ENCODE measurements at regions not wholly inside any gene's neighbourhood (a gene's known extent, or its start where the extent isn't known, plus 50 kb on each side); places are given as distances from the start of the nearest gene placed in this dataset.

- no peaks in the 10 kb centered on the region for H3K27me3 ChIP-seq
- TF ChIP-seq POLR2A (IDR thresholded peaks at IDR 0.05) = no peak
- TF ChIP-seq, protein P1, sequence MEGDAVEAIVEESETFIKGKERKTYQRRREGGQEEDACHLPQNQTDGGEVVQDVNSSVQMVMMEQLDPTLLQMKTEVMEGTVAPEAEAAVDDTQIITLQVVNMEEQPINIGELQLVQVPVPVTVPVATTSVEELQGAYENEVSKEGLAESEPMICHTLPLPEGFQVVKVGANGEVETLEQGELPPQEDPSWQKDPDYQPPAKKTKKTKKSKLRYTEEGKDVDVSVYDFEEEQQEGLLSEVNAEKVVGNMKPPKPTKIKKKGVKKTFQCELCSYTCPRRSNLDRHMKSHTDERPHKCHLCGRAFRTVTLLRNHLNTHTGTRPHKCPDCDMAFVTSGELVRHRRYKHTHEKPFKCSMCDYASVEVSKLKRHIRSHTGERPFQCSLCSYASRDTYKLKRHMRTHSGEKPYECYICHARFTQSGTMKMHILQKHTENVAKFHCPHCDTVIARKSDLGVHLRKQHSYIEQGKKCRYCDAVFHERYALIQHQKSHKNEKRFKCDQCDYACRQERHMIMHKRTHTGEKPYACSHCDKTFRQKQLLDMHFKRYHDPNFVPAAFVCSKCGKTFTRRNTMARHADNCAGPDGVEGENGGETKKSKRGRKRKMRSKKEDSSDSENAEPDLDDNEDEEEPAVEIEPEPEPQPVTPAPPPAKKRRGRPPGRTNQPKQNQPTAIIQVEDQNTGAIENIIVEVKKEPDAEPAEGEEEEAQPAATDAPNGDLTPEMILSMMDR (IDR thresholded peaks at IDR 0.05) = no peak
- H3K4me3 ChIP-seq = no peak overlapping the region
- WGBS, 2 donors = 78 to 81% methylated on average over 1 of the region's 1 CpG
- H3K9me3 ChIP-seq = no peaks in the 10 kb centered on the region
- H3K4me1 ChIP-seq = no peaks in the 10 kb centered on the region
- no peak overlapping the region for H3K27ac ChIP-seq
- H3K36me3 ChIP-seq = no peaks in the 10 kb centered on the region
- DNase-seq = no peak
- intact Hi-C loops (cut with DNase I) = no loop called here
Measured at GRCh38 chr5:5055712-5056111, 84.4 kb upstream of the ADAMTS16 start.

DNA sequence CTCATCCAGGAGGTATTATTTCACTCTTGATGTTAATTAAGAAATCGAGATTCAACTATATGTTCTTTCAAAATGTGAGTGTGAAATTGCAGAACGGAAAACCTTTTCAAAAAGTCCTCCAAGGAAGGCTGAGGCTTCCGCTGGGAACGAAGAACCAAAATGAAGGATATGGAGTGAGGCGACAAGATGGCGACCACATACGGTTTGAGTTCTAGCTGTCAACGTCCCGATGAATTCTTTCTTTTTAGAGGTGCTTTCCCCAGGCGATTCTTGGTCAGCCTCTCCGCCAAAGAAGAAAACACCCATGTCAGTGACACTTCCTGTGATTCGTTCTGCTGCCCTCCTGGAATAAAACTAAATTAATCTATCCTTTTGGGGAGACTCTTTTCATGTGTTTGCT is 78.3 kb upstream of the ADAMTS16 start:
- no peak overlapping the region for H3K27ac ChIP-seq
- H3K4me1 ChIP-seq = no peaks in the 10 kb centered on the region
- H3K27me3 ChIP-seq = no peaks in the 10 kb centered on the region
- no peaks in the 10 kb centered on the region for H3K36me3 ChIP-seq
- no peak for DNase-seq
- intact Hi-C loops (cut with DNase I) = no loop called here
- H3K4me3 ChIP-seq = no peak overlapping the region
- WGBS, 2 donors = 79 to 88% methylated on average over 12 of the region's 12 CpGs
- TF ChIP-seq, protein P1 (IDR thresholded peaks at IDR 0.05) = no peak
- no peak for TF ChIP-seq POLR2A (IDR thresholded peaks at IDR 0.05)
- no peaks in the 10 kb centered on the region for H3K9me3 ChIP-seq

DNA sequence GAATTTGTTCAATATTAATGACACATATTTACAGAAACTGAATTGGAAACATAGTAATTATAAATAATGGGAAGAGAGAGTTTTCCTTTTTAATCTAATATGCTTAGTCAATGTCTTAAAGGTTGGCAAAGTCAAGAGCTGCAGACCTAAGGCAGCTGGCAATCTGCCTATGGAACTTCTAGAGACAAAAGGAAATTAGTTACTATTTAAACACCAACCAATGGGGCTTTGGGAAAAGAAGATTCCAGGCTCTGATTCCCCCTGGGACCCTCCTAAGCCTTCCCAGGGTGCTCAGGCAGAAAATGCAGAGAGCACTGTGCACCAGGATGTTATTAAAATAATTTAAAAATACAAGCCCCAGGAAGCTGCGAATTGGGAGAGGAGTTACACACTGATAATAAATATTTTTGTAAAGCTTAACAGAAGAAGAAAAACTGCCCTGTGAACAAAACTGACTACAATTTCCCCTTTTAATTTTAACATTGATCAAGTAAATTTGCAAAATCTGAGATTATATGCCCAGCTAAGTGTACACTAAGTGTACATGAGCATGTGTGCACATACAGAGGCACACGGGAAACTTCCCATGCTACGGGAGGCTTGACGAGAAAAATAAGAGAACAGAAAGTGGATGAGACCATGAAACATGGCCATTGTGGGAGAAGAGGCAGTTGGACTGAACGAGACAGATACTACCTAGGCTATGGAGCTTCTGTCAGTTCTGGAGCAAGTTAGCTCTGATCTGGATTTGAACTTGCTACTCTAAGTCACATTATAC is 77.4 kb upstream of the ADAMTS16 start:
- 54 to 59% methylated on average over 5 of the region's 5 CpGs for WGBS, 2 donors
- Histone ChIP-seq H3K36me3 (no peaks in the 10 kb centered on the region), H3K27me3 (no peaks in the 10 kb centered on the region), H3K9me3 (no peaks in the 10 kb centered on the region), H3K4me1 (no peaks in the 10 kb centered on the region), H3K27ac (no peak overlapping the region), H3K4me3 (no peak overlapping the region)
- intact Hi-C loops (cut with DNase I) = no loop called here
- no peak for DNase-seq
- TF ChIP-seq, protein P1 (IDR thresholded peaks at IDR 0.05) = no peak
- TF ChIP-seq POLR2A (IDR thresholded peaks at IDR 0.05) = no peak

- H3K27me3 ChIP-seq = no peaks in the 10 kb centered on the region
- H3K36me3 ChIP-seq = no peaks in the 10 kb centered on the region
- WGBS, 2 donors = 25 to 68% methylated on average over 1 to 3 of the region's 3 CpGs
- intact Hi-C loops (cut with DNase I) = no loop called here
- no peaks in the 10 kb centered on the region for H3K9me3 ChIP-seq
- H3K27ac ChIP-seq = no peak overlapping the region
- no peak overlapping the region for H3K4me3 ChIP-seq
- TF ChIP-seq POLR2A (IDR thresholded peaks at IDR 0.05) = no peak
- TF ChIP-seq, protein P1 (IDR thresholded peaks at IDR 0.05) = no peak
- no peak for DNase-seq
- no peaks in the 10 kb centered on the region for H3K4me1 ChIP-seq
Measured at GRCh38 chr5:5063533-5063953, 76.6 kb upstream of the ADAMTS16 start.

- Histone ChIP-seq H3K4me3 (no peak overlapping the region), H3K27ac (no peak overlapping the region), H3K9me3 (no peaks in the 10 kb centered on the region), H3K36me3 (no peaks in the 10 kb centered on the region), H3K4me1 (no peaks in the 10 kb centered on the region), H3K27me3 (no peaks in the 10 kb centered on the region)
- intact Hi-C loops (cut with DNase I) = no loop called here
- TF ChIP-seq POLR2A (IDR thresholded peaks at IDR 0.05) = no peak
- TF ChIP-seq, protein P1 (IDR thresholded peaks at IDR 0.05) = no peak
- no peak for DNase-seq
- WGBS, 2 donors = 86 to 95% methylated on average over 4 of the region's 4 CpGs
Measured at GRCh38 chr5:5065472-5065871, 74.7 kb upstream of the ADAMTS16 start.

Measured in esophagus squamous epithelium (tissue), 5 donors.